HepG2 (cell line): ENCODE measurements at regions not wholly inside any gene's neighbourhood (a gene's known extent, or its start where the extent isn't known, plus 50 kb on each side); places are given as distances from the start of the nearest gene placed in this dataset.

Experiments
- ATAC-seq: fragments of 200-7000 bp; cut with Tn5 transposase; 3 replicates; pipeline ENCODE4 v1.9.1; 2020; ENCODE audit warnings: mild to moderate bottlenecking, moderate library complexity
- BruUV-seq: library from RNA; stranded (reverse); fragments of 400-500 nt; replicated peaks from 2 replicates; lab custom pipeline; 2021; lab: Mats Ljungman, UMichigan
- CTCF ChIA-PET: fragments of 300-600 bp; formaldehyde crosslinking; extraction: SDS; loops from one replicate; lab custom pipeline; 2021; ENCODE audit warnings: low total read pairs, inconsistent platforms, low intra/inter-chr PET ratio; lab: Yijun Ruan, JAX
- POLR2A ChIA-PET: fragments of 350-600 bp; sonication (Branson Sonifier 250); formaldehyde crosslinking; loops from one replicate; lab custom pipeline; 2020; ENCODE audit warnings: antibody characterized with exemption, inconsistent platforms; lab: Yijun Ruan, JAX
- DNase-seq: peaks from one replicate; pipeline ENCODE4 v3.0.0-alpha.2; 2015; ENCODE audit warnings: low spot score
- FAIRE-seq: peaks from 3 replicates; lab custom pipeline; 2011; peaks lifted over from hg19 to GRCh38; lab: Jason Lieb, UNC
- H2AFZ ChIP-seq: one replicate; pipeline ENCODE4 v1.6.1; 2011; ENCODE audit warnings: low read length, inconsistent platforms
- H3K27ac ChIP-seq: fragments of 300-600 bp; 3 replicates; pipeline ENCODE4 v1.8.0; 2011; ENCODE audit warnings: mixed run types, mild to moderate bottlenecking, mixed read lengths, low read length, inconsistent platforms; ENCODE audit not compliant: insufficient read depth; ENCODE audit errors: extremely low read length
- H3K27me3 ChIP-seq, 2 experiments: fragments of 200-600 bp in 1 of 2; 2 replicates in 1 of 2; 3 replicates in 1 of 2; pipeline versions ENCODE4 v1.6.0 to v1.8.0; 2011; ENCODE audit warnings: low read length in 2 of 2, mild to moderate bottlenecking in 2 of 2, moderate library complexity in 2 of 2, inconsistent platforms in 1 of 2; ENCODE audit not compliant: insufficient read depth in 2 of 2, control insufficient read depth in 1 of 2
- H3K36me3 ChIP-seq, 2 experiments: fragments of 200-600 bp in 1 of 2; replicated peaks in 1 of 2; 2 replicates in 1 of 2; 3 replicates in 1 of 2; pipeline versions ENCODE4 v1.5.1 to v1.8.0; 2011; ENCODE audit warnings: low read length in 2 of 2, inconsistent platforms in 1 of 2; ENCODE audit not compliant: insufficient read depth in 2 of 2, control insufficient read depth in 1 of 2
- H3K4me1 ChIP-seq: 2 replicates; pipeline ENCODE4 v1.5.1; 2012; ENCODE audit warnings: low read length, inconsistent platforms; ENCODE audit not compliant: insufficient read depth
- H3K4me2 ChIP-seq: 2 replicates; pipeline ENCODE4 v1.6.0; 2011; ENCODE audit warnings: low read depth, low read length, inconsistent platforms
- H3K4me3 ChIP-seq, 3 experiments: fragments of 200-600 bp in 1 of 3; sonication (generic), shearing (Covaris generic) in 1 of 3; replicated peaks in 1 of 3; 2 replicates each; pipeline ENCODE4 v1.5.1; 2011 to 2016; ENCODE audit warnings: low read length in 3 of 3, inconsistent platforms in 2 of 3, low read depth in 2 of 3, mild to moderate bottlenecking in 2 of 3, control low read depth in 1 of 3, mixed read lengths in 1 of 3; ENCODE audit not compliant: insufficient read depth in 1 of 3
- H3K79me2 ChIP-seq: one replicate; pipeline ENCODE4 v1.6.1; 2011; ENCODE audit warnings: low read length, inconsistent platforms; ENCODE audit not compliant: insufficient read depth
- H3K9ac ChIP-seq: 2 replicates; pipeline ENCODE4 v1.6.0; 2011; ENCODE audit warnings: mild to moderate bottlenecking, low read depth, low read length, inconsistent platforms; ENCODE audit not compliant: insufficient read depth
- H3K9me3 ChIP-seq: 2 replicates; pipeline ENCODE4 v1.5.1; 2012; ENCODE audit warnings: mild to moderate bottlenecking, low read length
- H4K20me1 ChIP-seq: 2 replicates; pipeline ENCODE4 v1.6.0; 2011; ENCODE audit warnings: inconsistent platforms, mild to moderate bottlenecking, low read length, moderate library complexity; ENCODE audit not compliant: insufficient read depth
- CEBPB ChIP-seq: IDR thresholded peaks from 2 replicates; pipeline ENCODE4 v1.6.1; 2011; ENCODE audit warnings: low read depth, low read length, improper control_type of control experiment, borderline replicate concordance
- ETV6 ChIP-seq: sonication (generic); formaldehyde crosslinking; conservative IDR thresholded peaks from 2 replicates; pipeline ENCODE4 v1.4.0; 2020; ENCODE audit warnings: missing genetic modification reagents
- FOXJ3 ChIP-seq: sonication (generic); formaldehyde crosslinking; IDR thresholded peaks from 2 replicates; pipeline ENCODE4 v1.4.0; 2020; ENCODE audit warnings: missing genetic modification reagents, mild to moderate bottlenecking, borderline replicate concordance
- MEIS2 ChIP-seq: sonication (generic); formaldehyde crosslinking; IDR thresholded peaks from 2 replicates; pipeline ENCODE4 v1.9.0; 2021; ENCODE audit warnings: mild to moderate bottlenecking, missing genetic modification reagents
- PRPF4 ChIP-seq: fragments of 200-400 bp; formaldehyde crosslinking; IDR thresholded peaks from 2 replicates; pipeline ENCODE4 v1.6.1; 2016; ENCODE audit warnings: low read length, low read depth; ENCODE audit not compliant: poor library complexity, severe bottlenecking
- SCMH1 ChIP-seq: sonication (generic); formaldehyde crosslinking; IDR thresholded peaks from 2 replicates; pipeline ENCODE4 v1.9.0; 2021; ENCODE audit warnings: missing genetic modification reagents, mild to moderate bottlenecking, borderline replicate concordance
- ZKSCAN5 ChIP-seq: sonication (generic); formaldehyde crosslinking; IDR thresholded peaks from 2 replicates; pipeline ENCODE4 v1.5.1; 2020; ENCODE audit warnings: mild to moderate bottlenecking, missing genetic modification reagents
- ZNF354B ChIP-seq: sonication (generic); formaldehyde crosslinking; IDR thresholded peaks from 2 replicates; pipeline ENCODE4 v1.8.0; 2022; ENCODE audit warnings: mild to moderate bottlenecking, missing genetic modification reagents
- ZNF430 ChIP-seq: sonication (generic); formaldehyde crosslinking; IDR thresholded peaks from 2 replicates; pipeline ENCODE4 v1.9.0; 2021; ENCODE audit warnings: mild to moderate bottlenecking, missing genetic modification reagents
- ZNF552 ChIP-seq: sonication (generic); formaldehyde crosslinking; IDR thresholded peaks from 2 replicates; pipeline ENCODE4 v1.9.0; 2022; ENCODE audit warnings: missing genetic modification reagents, mild to moderate bottlenecking, borderline replicate concordance
- ZNF558 ChIP-seq: sonication (generic); formaldehyde crosslinking; IDR thresholded peaks from 2 replicates; pipeline ENCODE4 v1.9.0; 2022; ENCODE audit warnings: mild to moderate bottlenecking, missing genetic modification reagents, borderline replicate concordance
- WGBS: methylation state at CpG from one replicate; pipeline ENCODE4 v1.1.6; 2017; ENCODE audit warnings: low lambda C conversion rate; 5-methylcytosine and 5-hydroxymethylcytosine counted together
- in situ Hi-C: cut with HindIII; loops from 2 replicates; pipeline ENCODE4 v1.10.0; 2017; ENCODE audit warnings: low pct_unique_long_range_greater_than_20kb; ENCODE audit not compliant: extremely low pct_ligation_motif_present
- intact Hi-C: fragments of 100-400 bp; cut with micrococcal nuclease; formaldehyde crosslinking; loops from one replicate; pipeline ENCODE4 v1.10.0; 2022; ENCODE audit not compliant: unreplicated experiment
- TF ChIP-seq, protein P1 (sequence below): sonication (generic); formaldehyde crosslinking; IDR thresholded peaks from 2 replicates; pipeline ENCODE4 v1.4.0; 2020; ENCODE audit warnings: missing genetic modification reagents, borderline replicate concordance

DNA sequence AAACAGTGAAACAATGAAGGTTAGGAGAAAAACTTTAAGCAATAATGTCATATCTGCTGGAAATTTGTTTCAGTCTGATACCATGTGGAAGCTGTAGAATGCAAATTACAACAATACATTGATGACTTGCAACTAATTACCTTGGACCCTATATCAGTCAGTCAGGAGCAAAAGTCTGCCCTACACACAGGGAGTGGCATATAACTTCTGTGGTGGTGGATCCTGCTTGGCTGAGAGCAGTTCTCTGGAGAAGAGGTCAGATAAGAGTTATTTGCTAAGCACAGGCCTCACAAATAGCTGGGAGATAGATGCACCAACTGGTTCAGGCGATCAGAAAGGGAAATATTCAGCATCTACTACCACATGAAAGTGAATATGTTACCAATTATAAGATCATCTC lies 1364.6 kb upstream of the EPHA6 start:
- 0% methylated on average over 1 of the region's 1 CpG for WGBS

More for the DNA sequence above, 1364.6 kb upstream of the EPHA6 start:
- H4K20me1 ChIP-seq = no peaks in the 10 kb centered on the region
- CTCF ChIA-PET = no interaction called here
- H3K4me2 ChIP-seq = no peak overlapping the region
- intact Hi-C loops = no loop called here
- no peak overlapping the region for H3K4me3 ChIP-seq
- BruUV-seq = no TSS peak
- no peaks in the 10 kb centered on the region for H3K9me3 ChIP-seq
- H3K4me1 ChIP-seq = no peaks in the 10 kb centered on the region
- H3K36me3 ChIP-seq = no peaks in the 10 kb centered on the region
- FAIRE-seq (no peak), DNase-seq (no peak), ATAC-seq (no peak)
- H3K79me2 ChIP-seq = no peaks in the 10 kb centered on the region
- no peaks in the 10 kb centered on the region for H3K27me3 ChIP-seq
- H3K27ac ChIP-seq = no peak overlapping the region
- POLR2A ChIA-PET = no interaction called here
- H2AFZ ChIP-seq = no peak overlapping the region
- H3K9ac ChIP-seq = no peak overlapping the region
- in situ Hi-C loops = no loop called here
- TF ChIP-seq ZKSCAN5 (CRISPR knock-in tag) (no peak), ZNF552 (CRISPR knock-in tag) (no peak), ZNF430 (CRISPR knock-in tag) (no peak), ZNF354B (no peak), FOXJ3 (no peak), CEBPB (no peak), SCMH1 (CRISPR knock-in tag) (no peak), ETV6 (no peak), ZNF558 (no peak), PRPF4 (no peak), MEIS2 (CRISPR knock-in tag) (no peak)
- TF ChIP-seq, protein P1, sequence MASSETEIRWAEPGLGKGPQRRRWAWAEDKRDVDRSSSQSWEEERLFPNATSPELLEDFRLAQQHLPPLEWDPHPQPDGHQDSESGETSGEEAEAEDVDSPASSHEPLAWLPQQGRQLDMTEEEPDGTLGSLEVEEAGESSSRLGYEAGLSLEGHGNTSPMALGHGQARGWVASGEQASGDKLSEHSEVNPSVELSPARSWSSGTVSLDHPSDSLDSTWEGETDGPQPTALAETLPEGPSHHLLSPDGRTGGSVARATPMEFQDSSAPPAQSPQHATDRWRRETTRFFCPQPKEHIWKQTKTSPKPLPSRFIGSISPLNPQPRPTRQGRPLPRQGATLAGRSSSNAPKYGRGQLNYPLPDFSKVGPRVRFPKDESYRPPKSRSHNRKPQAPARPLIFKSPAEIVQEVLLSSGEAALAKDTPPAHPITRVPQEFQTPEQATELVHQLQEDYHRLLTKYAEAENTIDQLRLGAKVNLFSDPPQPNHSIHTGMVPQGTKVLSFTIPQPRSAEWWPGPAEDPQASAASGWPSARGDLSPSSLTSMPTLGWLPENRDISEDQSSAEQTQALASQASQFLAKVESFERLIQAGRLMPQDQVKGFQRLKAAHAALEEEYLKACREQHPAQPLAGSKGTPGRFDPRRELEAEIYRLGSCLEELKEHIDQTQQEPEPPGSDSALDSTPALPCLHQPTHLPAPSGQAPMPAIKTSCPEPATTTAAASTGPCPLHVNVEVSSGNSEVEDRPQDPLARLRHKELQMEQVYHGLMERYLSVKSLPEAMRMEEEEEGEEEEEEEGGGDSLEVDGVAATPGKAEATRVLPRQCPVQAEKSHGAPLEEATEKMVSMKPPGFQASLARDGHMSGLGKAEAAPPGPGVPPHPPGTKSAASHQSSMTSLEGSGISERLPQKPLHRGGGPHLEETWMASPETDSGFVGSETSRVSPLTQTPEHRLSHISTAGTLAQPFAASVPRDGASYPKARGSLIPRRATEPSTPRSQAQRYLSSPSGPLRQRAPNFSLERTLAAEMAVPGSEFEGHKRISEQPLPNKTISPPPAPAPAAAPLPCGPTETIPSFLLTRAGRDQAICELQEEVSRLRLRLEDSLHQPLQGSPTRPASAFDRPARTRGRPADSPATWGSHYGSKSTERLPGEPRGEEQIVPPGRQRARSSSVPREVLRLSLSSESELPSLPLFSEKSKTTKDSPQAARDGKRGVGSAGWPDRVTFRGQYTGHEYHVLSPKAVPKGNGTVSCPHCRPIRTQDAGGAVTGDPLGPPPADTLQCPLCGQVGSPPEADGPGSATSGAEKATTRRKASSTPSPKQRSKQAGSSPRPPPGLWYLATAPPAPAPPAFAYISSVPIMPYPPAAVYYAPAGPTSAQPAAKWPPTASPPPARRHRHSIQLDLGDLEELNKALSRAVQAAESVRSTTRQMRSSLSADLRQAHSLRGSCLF = no peak
